SKM-1 (cell line): ENCODE measurements at regions not wholly inside any gene's neighbourhood (a gene's known extent, or its start where the extent isn't known, plus 50 kb on each side); places are given as distances from the start of the nearest gene placed in this dataset.

Experiments
- DNase-seq: peaks from one replicate; lab custom pipeline; 2025; ENCODE audit not compliant: unreplicated experiment; lab: John Stamatoyannopoulos, UW

GRCh38 chr18:7349181-7349837, 118.4 kb downstream of the LRRC30 start:
- DNase-seq, result no peak

- no peak for DNase-seq
Observed at GRCh38 chr18:7358989-7359726, 128.3 kb downstream of the LRRC30 start.

- no peak for DNase-seq
Observed at GRCh38 chr18:7360606-7361170, 129.8 kb downstream of the LRRC30 start.

- no peak for DNase-seq
Observed at GRCh38 chr18:7363338-7363737, 132.4 kb downstream of the LRRC30 start.

GRCh38 chr18:7366597-7366996, 135.7 kb downstream of the LRRC30 start:
- DNase-seq, result no peak

GRCh38 chr18:7367336-7367735, 136.4 kb downstream of the LRRC30 start:
- DNase-seq, result no peak

GRCh38 chr18:7369006-7369405, 138.1 kb downstream of the LRRC30 start:
- no peak for DNase-seq

GRCh38 chr18:7370375-7370774, 139.5 kb downstream of the LRRC30 start:
- DNase-seq, result no peak

GRCh38 chr18:7370802-7371201, 139.9 kb downstream of the LRRC30 start:
- no peak for DNase-seq

GRCh38 chr18:7373441-7373840, 142.6 kb downstream of the LRRC30 start:
- DNase-seq, result no peak

GRCh38 chr18:7381307-7381706, 150.4 kb downstream of the LRRC30 start:
- DNase-seq, result no peak

GRCh38 chr18:7382328-7383001, 151.6 kb downstream of the LRRC30 start:
- DNase-seq, result no peak

GRCh38 chr18:7383002-7383980, 152.4 kb downstream of the LRRC30 start:
- DNase-seq, result no peak

GRCh38 chr18:7388741-7389140, 157.9 kb downstream of the LRRC30 start:
- no peak for DNase-seq

- DNase-seq, result no peak
Observed at GRCh38 chr18:7390731-7391492, 160.0 kb downstream of the LRRC30 start.

- no peak for DNase-seq
Observed at GRCh38 chr18:7393080-7393479, 162.2 kb downstream of the LRRC30 start.

- DNase-seq, result no peak
Observed at GRCh38 chr18:7394050-7394659, 163.3 kb downstream of the LRRC30 start.

- DNase-seq, result no peak
Observed at GRCh38 chr18:7395566-7395965, 164.7 kb downstream of the LRRC30 start.

- DNase-seq, result no peak
Observed at GRCh38 chr18:7413906-7414305, 153.2 kb upstream of the PTPRM start.
